Fibroblast of the aortic adventitia (primary cell): ENCODE measurements at regions not wholly inside any gene's neighbourhood (a gene's known extent, or its start where the extent isn't known, plus 50 kb on each side); places are given as distances from the start of the nearest gene placed in this dataset.

Source experiments
- DNase-seq: peaks from one replicate; pipeline ENCODE4 v3.0.0-alpha.2; 2010; ENCODE audit warnings: low read depth
- H3K4me3 ChIP-seq: 2 replicates; pipeline ENCODE4 v1.5.1; 2011; ENCODE audit warnings: low read depth, mild to moderate bottlenecking, control low read depth, low read length, moderate library complexity
- CTCF ChIP-seq: IDR thresholded peaks from 2 replicates; pipeline ENCODE4 v1.5.1; 2011; ENCODE audit warnings: mild to moderate bottlenecking, low read length, control low read depth, inconsistent platforms; ENCODE audit not compliant: insufficient read depth

- DNase-seq: no peak
- no peak for TF ChIP-seq CTCF
- no peak overlapping the region for H3K4me3 ChIP-seq
Observed at GRCh38 chr11:27837895-27838563, 137.8 kb upstream of the BDNF start.

- no peak for DNase-seq
- no peak for TF ChIP-seq CTCF
- H3K4me3 ChIP-seq: no peak overlapping the region
Observed at GRCh38 chr11:27830206-27830605, 130.0 kb upstream of the BDNF start.

GRCh38 chr11:27820249-27820648 is 120.0 kb upstream of the BDNF start:
- H3K4me3 ChIP-seq: no peak overlapping the region
- peak; percentile 32 for DNase-seq
- TF ChIP-seq CTCF: no peak

- no peak for TF ChIP-seq CTCF
- DNase-seq: no peak
- H3K4me3 ChIP-seq: no peak overlapping the region
Observed at GRCh38 chr11:27816197-27816596, 115.9 kb upstream of the BDNF start.

- no peak for TF ChIP-seq CTCF
- no peak overlapping the region for H3K4me3 ChIP-seq
- peak; percentile 11 for DNase-seq
Observed at GRCh38 chr11:27812341-27812740, 112.1 kb upstream of the BDNF start.

- DNase-seq: peak; percentile 17
- H3K4me3 ChIP-seq: no peak overlapping the region
- TF ChIP-seq CTCF: no peak
Observed at GRCh38 chr11:27807596-27807995, 107.3 kb upstream of the BDNF start.

- TF ChIP-seq CTCF: no peak
- H3K4me3 ChIP-seq: no peak overlapping the region
- no peak for DNase-seq
Observed at GRCh38 chr11:27806122-27806521, 105.9 kb upstream of the BDNF start.
